ENCODE measurements at regions not wholly inside any gene's neighbourhood (a gene's known extent, or its start where the extent isn't known, plus 50 kb on each side); places are given as distances from the start of the nearest gene placed in this dataset.

- peak overlapping the region in 1 of 2 donors; percentile 47 for H3K27ac Mint-ChIP-seq
- H3K4me1 Mint-ChIP-seq (ENCODE audit: low read depth in 2 of 2) = peaks cover 30 to 52% of the 10 kb centered on the region in 2 donors
- H3K36me3 Mint-ChIP-seq (ENCODE audit: insufficient read depth) = peaks cover 6% of the 10 kb centered on the region
- DNase-seq = no peak
- no peak overlapping the region for H3K4me3 Mint-ChIP-seq
- ATAC-seq (replicated peaks) = no peak
- no peaks in the 10 kb centered on the region for H3K9me3 Mint-ChIP-seq
- H3K27me3 Mint-ChIP-seq = no peaks in the 10 kb centered on the region
Observed at GRCh38 chr2:7448578-7449264, 531.5 kb downstream of the RNF144A start.

- Mint-ChIP-seq H3K9me3 (no peaks in the 10 kb centered on the region), H3K36me3 (ENCODE audit: insufficient read depth) (peaks cover 6% of the 10 kb centered on the region), H3K4me1 (ENCODE audit: low read depth in 2 of 2) (peaks cover 30 to 54% of the 10 kb centered on the region in 2 donors), H3K4me3 (no peak overlapping the region), H3K27ac (peak overlapping the region in 1 of 2 donors; percentile 47), H3K27me3 (no peaks in the 10 kb centered on the region)
- DNase-seq = no peak
- ATAC-seq (replicated peaks) = no peak
Observed at GRCh38 chr2:7449298-7449697, 532.1 kb downstream of the RNF144A start.

- peak overlapping the region; percentile 38 to 57 for H3K4me3 Mint-ChIP-seq
- DNase-seq (no peak), ATAC-seq (replicated peaks) (peak; percentile 86)
- H3K4me1 Mint-ChIP-seq (ENCODE audit: low read depth in 2 of 2) = peaks cover 34 to 49% of the 10 kb centered on the region in 2 donors
- H3K27me3 Mint-ChIP-seq = no peaks in the 10 kb centered on the region
- no peaks in the 10 kb centered on the region for H3K9me3 Mint-ChIP-seq
- H3K27ac Mint-ChIP-seq = peak overlapping the region; percentile 86 to 90
- H3K36me3 Mint-ChIP-seq (ENCODE audit: insufficient read depth) = peaks cover 6% of the 10 kb centered on the region
Observed at GRCh38 chr2:7450188-7450832, 533.1 kb downstream of the RNF144A start.

GRCh38 chr2:7450833-7451190 is 533.6 kb downstream of the RNF144A start:
- ATAC-seq (replicated peaks) (peak; percentile 65), DNase-seq (no peak)
- no peaks in the 10 kb centered on the region for H3K9me3 Mint-ChIP-seq
- H3K4me1 Mint-ChIP-seq (ENCODE audit: low read depth in 2 of 2) = peaks cover 34 to 44% of the 10 kb centered on the region in 2 donors
- H3K27me3 Mint-ChIP-seq = no peaks in the 10 kb centered on the region
- H3K4me3 Mint-ChIP-seq = peak overlapping the region; percentile 38 to 57
- H3K36me3 Mint-ChIP-seq (ENCODE audit: insufficient read depth) = peaks cover 6% of the 10 kb centered on the region
- H3K27ac Mint-ChIP-seq = peak overlapping the region; percentile 86 to 90

DNA sequence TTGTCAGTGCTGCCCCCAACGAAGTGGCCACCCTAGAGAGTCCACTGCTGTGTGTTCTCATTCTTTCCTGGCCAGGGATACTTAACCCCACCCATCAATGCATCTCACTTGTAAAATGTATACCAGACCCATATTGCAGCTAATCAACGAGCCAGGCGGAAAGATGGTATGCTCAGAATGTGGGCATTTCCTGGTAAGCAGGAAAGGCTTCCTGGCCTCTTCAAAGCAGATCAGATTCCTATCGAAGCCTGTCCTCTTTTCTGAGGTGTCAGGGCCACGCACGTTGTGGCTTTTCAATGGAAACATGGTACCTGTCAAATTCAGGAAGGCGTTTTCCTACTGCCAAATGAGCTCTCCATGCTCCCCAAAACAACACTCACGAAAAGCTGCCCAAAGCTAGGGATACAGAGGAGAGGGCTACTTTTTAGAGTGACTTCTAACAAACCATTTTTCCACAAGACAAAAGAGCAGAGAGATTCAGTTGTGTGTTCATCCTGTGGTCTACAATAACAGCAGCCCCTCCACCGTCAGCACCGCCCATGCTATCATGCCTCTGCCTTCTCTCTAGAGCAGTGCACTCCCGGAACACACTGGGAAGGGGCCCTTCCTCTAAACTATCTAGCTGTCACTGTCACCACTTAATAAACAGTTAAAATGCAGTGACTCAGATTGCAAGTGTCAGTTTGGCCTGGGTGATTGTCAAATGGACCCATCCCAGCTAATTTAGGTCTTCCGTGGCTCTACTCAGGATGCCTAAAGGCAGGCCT is 535.1 kb downstream of the RNF144A start:
- Mint-ChIP-seq H3K27ac (peak overlapping the region; percentile 86 to 90), H3K9me3 (no peaks in the 10 kb centered on the region), H3K4me3 (peak overlapping the region; percentile 57 to 65), H3K36me3 (ENCODE audit: insufficient read depth) (peaks cover 6% of the 10 kb centered on the region), H3K4me1 (ENCODE audit: low read depth in 2 of 2) (peaks cover 34 to 44% of the 10 kb centered on the region in 2 donors), H3K27me3 (no peaks in the 10 kb centered on the region)
- no peak for DNase-seq
- ATAC-seq (replicated peaks) = no peak

DNA sequence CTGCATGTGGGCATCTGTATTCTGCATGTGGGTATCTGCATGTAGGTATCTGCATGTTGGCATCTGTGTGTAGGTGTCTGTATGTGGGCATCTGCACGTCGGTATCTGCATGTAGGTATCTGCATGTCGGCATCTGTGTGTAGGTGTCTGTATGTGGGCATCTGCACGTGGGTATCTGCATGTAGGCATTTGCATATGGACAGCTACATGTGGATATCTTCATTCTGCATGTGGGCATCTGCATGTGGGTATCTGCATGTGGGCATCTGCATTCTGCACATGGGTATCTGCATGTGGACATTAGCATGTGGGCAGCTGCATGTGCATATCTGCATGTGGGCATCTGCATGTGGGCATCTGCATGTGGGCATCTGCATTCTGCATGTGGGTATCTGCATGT is 537.4 kb downstream of the RNF144A start:
- peaks cover 6% of the 10 kb centered on the region for H3K36me3 Mint-ChIP-seq (ENCODE audit: insufficient read depth)

DNA sequence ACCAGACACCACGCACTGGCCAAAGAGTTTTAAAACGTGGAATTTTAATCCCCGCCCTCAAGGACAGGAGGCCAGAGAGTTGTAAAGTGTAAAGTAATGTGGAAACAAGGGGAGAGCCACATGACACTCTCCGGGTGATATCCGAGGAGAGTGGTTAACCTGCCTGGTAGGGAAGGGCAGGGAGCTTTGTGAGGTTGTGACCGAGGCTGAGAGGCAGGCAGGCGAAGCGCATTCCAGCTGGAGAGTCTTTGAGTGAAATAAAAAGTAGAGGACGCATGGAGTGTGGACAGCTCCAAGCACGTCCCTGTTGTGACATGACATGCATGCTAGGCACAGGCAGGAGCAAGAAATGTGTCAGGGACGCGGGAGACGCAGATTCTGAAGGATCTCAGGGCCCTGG is 539.5 kb downstream of the RNF144A start:
- no peaks in the 10 kb centered on the region for H3K9me3 Mint-ChIP-seq
- H3K4me1 Mint-ChIP-seq (ENCODE audit: low read depth in 2 of 2) = peaks cover 19 to 29% of the 10 kb centered on the region in 2 donors
- H3K36me3 Mint-ChIP-seq (ENCODE audit: insufficient read depth) = peaks cover 6% of the 10 kb centered on the region
- H3K27ac Mint-ChIP-seq = no peak overlapping the region
- ATAC-seq (replicated peaks) (no peak), DNase-seq (no peak)
- no peak overlapping the region for H3K4me3 Mint-ChIP-seq
- no peaks in the 10 kb centered on the region for H3K27me3 Mint-ChIP-seq

More for the DNA sequence above, 537.4 kb downstream of the RNF144A start:
- Mint-ChIP-seq H3K4me3 (no peak overlapping the region), H3K27me3 (no peaks in the 10 kb centered on the region), H3K27ac (peak overlapping the region in 1 of 2 donors; percentile 41), H3K9me3 (no peaks in the 10 kb centered on the region), H3K4me1 (ENCODE audit: low read depth in 2 of 2) (peaks cover 31 to 42% of the 10 kb centered on the region in 2 donors)
- DNase-seq = no peak
- ATAC-seq (replicated peaks) = no peak

- ATAC-seq (replicated peaks) (no peak), DNase-seq (no peak)
- no peak overlapping the region for H3K27ac Mint-ChIP-seq
- no peaks in the 10 kb centered on the region for H3K36me3 Mint-ChIP-seq (ENCODE audit: insufficient read depth)
- H3K4me1 Mint-ChIP-seq (ENCODE audit: low read depth in 2 of 2) = peaks cover 6 to 16% of the 10 kb centered on the region in 2 donors
- no peaks in the 10 kb centered on the region for H3K9me3 Mint-ChIP-seq
- no peaks in the 10 kb centered on the region for H3K27me3 Mint-ChIP-seq
- no peak overlapping the region for H3K4me3 Mint-ChIP-seq
Observed at GRCh38 chr2:7458066-7458465, 540.9 kb downstream of the RNF144A start.

- Mint-ChIP-seq H3K9me3 (no peaks in the 10 kb centered on the region), H3K27me3 (no peaks in the 10 kb centered on the region), H3K36me3 (ENCODE audit: insufficient read depth) (peaks cover 4% of the 10 kb centered on the region), H3K4me1 (ENCODE audit: low read depth in 2 of 2) (peaks cover 8% of the 10 kb centered on the region in 2 donors), H3K4me3 (peak overlapping the region in 1 of 2 donors; percentile 40), H3K27ac (peak overlapping the region; percentile 63 to 75)
- DNase-seq (peak; percentile 21 to 27 (median 21)), ATAC-seq (replicated peaks) (peak; percentile 98)
Observed at GRCh38 chr2:7467782-7468447, 550.7 kb downstream of the RNF144A start.

- peak; percentile 48 for ATAC-seq (replicated peaks)
- no peak for DNase-seq
- H3K36me3 Mint-ChIP-seq (ENCODE audit: insufficient read depth) = peaks cover 4% of the 10 kb centered on the region
- H3K9me3 Mint-ChIP-seq = no peaks in the 10 kb centered on the region
- H3K27me3 Mint-ChIP-seq = no peaks in the 10 kb centered on the region
- peak overlapping the region; percentile 63 to 75 for H3K27ac Mint-ChIP-seq
- H3K4me3 Mint-ChIP-seq = no peak overlapping the region
- peaks cover 8% of the 10 kb centered on the region in 2 donors for H3K4me1 Mint-ChIP-seq (ENCODE audit: low read depth in 2 of 2)
Observed at GRCh38 chr2:7468448-7468828, 551.2 kb downstream of the RNF144A start.

GRCh38 chr2:7468955-7469354 is 551.7 kb downstream of the RNF144A start:
- H3K4me3 Mint-ChIP-seq = no peak overlapping the region
- H3K27ac Mint-ChIP-seq = no peak overlapping the region
- peaks cover 4% of the 10 kb centered on the region for H3K36me3 Mint-ChIP-seq (ENCODE audit: insufficient read depth)
- no peaks in the 10 kb centered on the region for H3K9me3 Mint-ChIP-seq
- ATAC-seq (replicated peaks) (no peak), DNase-seq (no peak)
- no peaks in the 10 kb centered on the region for H3K27me3 Mint-ChIP-seq
- H3K4me1 Mint-ChIP-seq (ENCODE audit: low read depth in 2 of 2) = peaks cover 5 to 8% of the 10 kb centered on the region in 2 donors

GRCh38 chr2:7471185-7471584 is 554.0 kb downstream of the RNF144A start:
- Mint-ChIP-seq H3K9me3 (no peaks in the 10 kb centered on the region), H3K27me3 (peaks cover 0 to 9% of the 10 kb centered on the region in 2 donors), H3K4me3 (no peak overlapping the region), H3K36me3 (ENCODE audit: insufficient read depth) (peaks cover 4% of the 10 kb centered on the region), H3K4me1 (ENCODE audit: low read depth in 2 of 2) (peaks cover 5 to 8% of the 10 kb centered on the region in 2 donors), H3K27ac (no peak overlapping the region)
- DNase-seq (no peak), ATAC-seq (replicated peaks) (no peak)

DNA sequence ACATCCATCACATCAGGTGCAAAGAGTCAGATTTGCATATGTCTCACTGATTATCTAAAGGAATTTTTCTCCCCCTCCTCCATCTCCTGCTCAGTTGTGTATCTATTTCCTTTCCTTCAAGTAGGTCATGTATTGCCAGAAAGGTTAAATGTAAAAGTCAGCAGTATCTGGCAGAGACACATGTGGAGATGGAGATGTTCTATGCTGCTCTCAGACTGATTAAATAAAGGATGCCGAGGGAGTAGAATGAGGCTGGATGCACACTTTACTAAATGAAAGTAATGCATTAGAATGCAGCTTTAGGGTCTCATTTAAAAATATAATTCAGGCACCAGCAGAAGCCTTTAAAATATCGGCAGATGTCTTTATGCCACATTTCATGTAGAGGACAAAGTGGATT is 555.3 kb downstream of the RNF144A start:
- H3K27me3 Mint-ChIP-seq = peaks cover 0 to 9% of the 10 kb centered on the region in 2 donors
- H3K4me3 Mint-ChIP-seq = no peak overlapping the region

More for the DNA sequence above, 555.3 kb downstream of the RNF144A start:
- H3K27ac Mint-ChIP-seq = no peak overlapping the region
- H3K36me3 Mint-ChIP-seq (ENCODE audit: insufficient read depth) = peaks cover 4% of the 10 kb centered on the region
- ATAC-seq (replicated peaks) (no peak), DNase-seq (no peak)
- H3K4me1 Mint-ChIP-seq (ENCODE audit: low read depth in 2 of 2) = peaks cover 5 to 8% of the 10 kb centered on the region in 2 donors
- no peaks in the 10 kb centered on the region for H3K9me3 Mint-ChIP-seq
